GM12878 (cell line): ENCODE measurements at regions not wholly inside any gene's neighbourhood (a gene's known extent, or its start where the extent isn't known, plus 50 kb on each side); places are given as distances from the start of the nearest gene placed in this dataset.

ENCODE experiments used
- ATAC-seq: fragments of 200-7000 bp; cut with Tn5 transposase; 3 replicates; pipeline ENCODE4 v1.9.1; 2020; ENCODE audit warnings: mild to moderate bottlenecking, moderate library complexity
- BruUV-seq: library from RNA; stranded (reverse); fragments of 400-500 nt; replicated peaks from 2 replicates; lab custom pipeline; 2021; lab: Mats Ljungman, UMichigan
- CTCF ChIA-PET: fragments of 300-600 bp; sonication (Branson Sonifier 250); formaldehyde crosslinking; extraction: SDS; loops from one replicate; lab custom pipeline; 2021; ENCODE audit warnings: inconsistent platforms; lab: Yijun Ruan, JAX
- POLR2A ChIA-PET: fragments of 350-600 bp; formaldehyde crosslinking; extraction: SDS; loops from one replicate; lab custom pipeline; 2021; ENCODE audit warnings: inconsistent platforms; lab: Charles Lee
- RAD21 ChIA-PET: fragments of 300-600 bp; sonication (Branson Sonifier 250); formaldehyde crosslinking; loops from one replicate; lab custom pipeline; 2023; ENCODE audit warnings: antibody characterized with exemption; ENCODE audit not compliant: unreplicated experiment; lab: Charles Lee
- SMC1A ChIA-PET: fragments of 300-600 bp; sonication (Branson Sonifier 250); formaldehyde crosslinking; loops from one replicate; lab custom pipeline; 2023; ENCODE audit not compliant: unreplicated experiment, uncharacterized antibody; lab: Charles Lee
- DNase-seq: peaks from one replicate; pipeline ENCODE4 v3.0.0-alpha.2; 2011; ENCODE audit warnings: low read depth, low spot score
- FAIRE-seq: peaks from 3 replicates; lab custom pipeline; 2011; peaks lifted over from hg19 to GRCh38; lab: Jason Lieb, UNC
- H2AFZ ChIP-seq: 2 replicates; pipeline ENCODE4 v1.6.0; 2011; ENCODE audit warnings: low read depth, low read length, control low read depth; ENCODE audit not compliant: control insufficient read depth
- H3K27ac ChIP-seq: 2 replicates; pipeline ENCODE4 v1.5.1; 2011; ENCODE audit warnings: control low read depth; ENCODE audit not compliant: control insufficient read depth, insufficient read depth
- H3K27me3 ChIP-seq, 2 experiments: replicated peaks in 1 of 2; 2 replicates each; pipeline versions ENCODE4 v1.6.0 to v1.6.1; 2011; ENCODE audit warnings: low read length in 1 of 2; ENCODE audit not compliant: control insufficient read depth in 2 of 2, insufficient read depth in 2 of 2
- H3K36me3 ChIP-seq, 2 experiments: 2 replicates each; pipeline ENCODE4 v1.5.1; 2011; ENCODE audit warnings: low read length in 1 of 2; ENCODE audit not compliant: control insufficient read depth in 2 of 2, insufficient read depth in 2 of 2
- H3K4me1 ChIP-seq: 2 replicates; pipeline ENCODE4 v1.6.1; 2011; ENCODE audit warnings: mild to moderate bottlenecking, low read length, moderate library complexity, mixed read lengths; ENCODE audit not compliant: control insufficient read depth, insufficient read depth
- H3K4me2 ChIP-seq: 2 replicates; pipeline ENCODE4 v1.6.0; 2011; ENCODE audit warnings: control low read depth; ENCODE audit not compliant: control insufficient read depth, insufficient read depth
- H3K4me3 ChIP-seq: fragments of 200-600 bp; sonication (generic); 2 replicates; pipeline ENCODE4 v1.5.1; 2016
- H3K79me2 ChIP-seq: 2 replicates; pipeline ENCODE4 v1.6.0; 2011; ENCODE audit warnings: low read length; ENCODE audit not compliant: control insufficient read depth, insufficient read depth
- H3K9ac ChIP-seq: 2 replicates; pipeline ENCODE4 v1.8.0; 2011; ENCODE audit warnings: low read length, control low read depth, mixed read lengths; ENCODE audit not compliant: control insufficient read depth, insufficient read depth
- H3K9me3 ChIP-seq: replicated peaks from 3 replicates; pipeline ENCODE4 v1.5.1; 2011; ENCODE audit warnings: mild to moderate bottlenecking, low read length; ENCODE audit not compliant: control insufficient read depth, insufficient read depth
- H4K20me1 ChIP-seq: 2 replicates; pipeline ENCODE4 v1.6.0; 2011; ENCODE audit not compliant: control insufficient read depth, insufficient read depth
- BACH1 ChIP-seq: fragments of 450-650 bp; IDR thresholded peaks from 2 replicates; pipeline ENCODE4 v1.6.1; 2017; ENCODE audit warnings: mild to moderate bottlenecking, borderline replicate concordance
- E4F1 ChIP-seq: fragments of 450-650 bp; IDR thresholded peaks from 2 replicates; pipeline ENCODE4 v1.6.1; 2018; ENCODE audit warnings: borderline replicate concordance, mild to moderate bottlenecking; ENCODE audit not compliant: partially characterized antibody
- FOXK2 ChIP-seq: fragments of 450-650 bp; IDR thresholded peaks from 2 replicates; pipeline ENCODE4 v1.6.1; 2017; ENCODE audit warnings: mild to moderate bottlenecking, moderate library complexity
- IRF4 ChIP-seq: IDR thresholded peaks from 2 replicates; pipeline ENCODE4 v1.6.1; 2011; ENCODE audit warnings: low read depth, low read length
- LARP7 ChIP-seq: fragments of 450-650 bp; IDR thresholded peaks from 2 replicates; pipeline ENCODE4 v1.6.1; 2017; ENCODE audit warnings: mild to moderate bottlenecking
- MAX ChIP-seq: IDR thresholded peaks from 2 replicates; pipeline ENCODE4 v1.6.1; 2012; ENCODE audit warnings: low read depth, low read length, improper control_type of control experiment
- PAX5 ChIP-seq: IDR thresholded peaks from 2 replicates; pipeline ENCODE4 v1.6.1; 2011; ENCODE audit warnings: low read depth, low read length, borderline replicate concordance
- RELA ChIP-seq: fragments of 450-650 bp; IDR thresholded peaks from 2 replicates; pipeline ENCODE4 v1.8.0; 2014; ENCODE audit warnings: borderline replicate concordance; ENCODE audit not compliant: partially characterized antibody
- TARDBP ChIP-seq: IDR thresholded peaks from 2 replicates; pipeline ENCODE4 v1.6.1; 2016; ENCODE audit warnings: borderline replicate concordance
- WRNIP1 ChIP-seq: IDR thresholded peaks from 2 replicates; pipeline ENCODE4 v1.6.1; 2011; ENCODE audit warnings: low read depth, low read length, improper control_type of control experiment, borderline replicate concordance
- ZBED1 ChIP-seq: IDR thresholded peaks from 2 replicates; pipeline ENCODE4 v1.6.1; 2016; ENCODE audit warnings: borderline replicate concordance
- ZNF217 ChIP-seq: fragments of 450-650 bp; IDR thresholded peaks from 2 replicates; pipeline ENCODE4 v1.6.1; 2017; ENCODE audit warnings: antibody characterized with exemption, mild to moderate bottlenecking
- in situ Hi-C: fragments of 300-500 bp; cut with MboI; formaldehyde crosslinking; loops from 9 replicates; pipeline ENCODE4 v1.14.3; 2018; ENCODE audit warnings: mixed read lengths
- intact Hi-C: fragments of 100-400 bp; cut with micrococcal nuclease; formaldehyde crosslinking; loops from one replicate; pipeline ENCODE4 v1.14.2; 2022; ENCODE audit not compliant: unreplicated experiment
- TF ChIP-seq, protein P1 (sequence below): fragments of 450-650 bp; IDR thresholded peaks from 2 replicates; pipeline ENCODE4 v1.6.1; 2018; ENCODE audit warnings: mild to moderate bottlenecking, low read depth, moderate library complexity; ENCODE audit not compliant: partially characterized antibody
- TF ChIP-seq, protein P2 (sequence below): IDR thresholded peaks from 2 replicates; pipeline ENCODE4 v1.6.1; 2011; ENCODE audit warnings: borderline replicate concordance, low read depth, mild to moderate bottlenecking, moderate library complexity, low read length; ENCODE audit not compliant: insufficient read depth, poor library complexity, severe bottlenecking

- TF ChIP-seq, protein P1, sequence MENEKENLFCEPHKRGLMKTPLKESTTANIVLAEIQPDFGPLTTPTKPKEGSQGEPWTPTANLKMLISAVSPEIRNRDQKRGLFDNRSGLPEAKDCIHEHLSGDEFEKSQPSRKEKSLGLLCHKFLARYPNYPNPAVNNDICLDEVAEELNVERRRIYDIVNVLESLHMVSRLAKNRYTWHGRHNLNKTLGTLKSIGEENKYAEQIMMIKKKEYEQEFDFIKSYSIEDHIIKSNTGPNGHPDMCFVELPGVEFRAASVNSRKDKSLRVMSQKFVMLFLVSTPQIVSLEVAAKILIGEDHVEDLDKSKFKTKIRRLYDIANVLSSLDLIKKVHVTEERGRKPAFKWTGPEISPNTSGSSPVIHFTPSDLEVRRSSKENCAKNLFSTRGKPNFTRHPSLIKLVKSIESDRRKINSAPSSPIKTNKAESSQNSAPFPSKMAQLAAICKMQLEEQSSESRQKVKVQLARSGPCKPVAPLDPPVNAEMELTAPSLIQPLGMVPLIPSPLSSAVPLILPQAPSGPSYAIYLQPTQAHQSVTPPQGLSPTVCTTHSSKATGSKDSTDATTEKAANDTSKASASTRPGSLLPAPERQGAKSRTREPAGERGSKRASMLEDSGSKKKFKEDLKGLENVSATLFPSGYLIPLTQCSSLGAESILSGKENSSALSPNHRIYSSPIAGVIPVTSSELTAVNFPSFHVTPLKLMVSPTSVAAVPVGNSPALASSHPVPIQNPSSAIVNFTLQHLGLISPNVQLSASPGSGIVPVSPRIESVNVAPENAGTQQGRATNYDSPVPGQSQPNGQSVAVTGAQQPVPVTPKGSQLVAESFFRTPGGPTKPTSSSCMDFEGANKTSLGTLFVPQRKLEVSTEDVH = no peak
- TF ChIP-seq IRF4 = no peak
These were observed 197.4 kb downstream of the SETD4 start (continued) for GRCh38 chr21:35862969-35863368.

- ChIA-PET CTCF (no interaction called here), POLR2A (no interaction called here), RAD21 (no interaction called here), SMC1A (no interaction called here)
- DNase-seq = no peak
- in situ Hi-C loops (no loop called here), intact Hi-C loops (no loop called here)
- no peaks in the 10 kb centered on the region for H4K20me1 ChIP-seq
- no peak overlapping the region for H2AFZ ChIP-seq
- H3K27ac ChIP-seq = no peak overlapping the region
- H3K4me2 ChIP-seq = no peak overlapping the region
- no peaks in the 10 kb centered on the region for H3K79me2 ChIP-seq
- BruUV-seq = no TSS peak
- H3K27me3 ChIP-seq = peaks cover 0 to 2% of the 10 kb centered on the region in 2 experiments; a peak in 1 of 4 replicates
- ATAC-seq = no peak
- H3K36me3 ChIP-seq = no peaks in the 10 kb centered on the region
- TF ChIP-seq WRNIP1 (no peak), E4F1 (no peak), ZNF217 (no peak), LARP7 (no peak), FOXK2 (no peak), MAX (no peak), ZBED1 (no peak), BACH1 (no peak), PAX5 (no peak), RELA (no peak), TARDBP (no peak)
- TF ChIP-seq, protein P2, sequence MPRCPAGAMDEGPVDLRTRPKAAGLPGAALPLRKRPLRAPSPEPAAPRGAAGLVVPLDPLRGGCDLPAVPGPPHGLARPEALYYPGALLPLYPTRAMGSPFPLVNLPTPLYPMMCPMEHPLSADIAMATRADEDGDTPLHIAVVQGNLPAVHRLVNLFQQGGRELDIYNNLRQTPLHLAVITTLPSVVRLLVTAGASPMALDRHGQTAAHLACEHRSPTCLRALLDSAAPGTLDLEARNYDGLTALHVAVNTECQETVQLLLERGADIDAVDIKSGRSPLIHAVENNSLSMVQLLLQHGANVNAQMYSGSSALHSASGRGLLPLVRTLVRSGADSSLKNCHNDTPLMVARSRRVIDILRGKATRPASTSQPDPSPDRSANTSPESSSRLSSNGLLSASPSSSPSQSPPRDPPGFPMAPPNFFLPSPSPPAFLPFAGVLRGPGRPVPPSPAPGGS = no peak
- FAIRE-seq = no peak
- no peak overlapping the region for H3K9ac ChIP-seq
- H3K9me3 ChIP-seq = no peaks in the 10 kb centered on the region
- no peaks in the 10 kb centered on the region for H3K4me1 ChIP-seq
- no peak overlapping the region for H3K4me3 ChIP-seq
These were observed 198.7 kb downstream of the SETD4 start for GRCh38 chr21:35861661-35862060.
